ENCODE measurements at regions not wholly inside any gene's neighbourhood (a gene's known extent, or its start where the extent isn't known, plus 50 kb on each side); places are given as distances from the start of the nearest gene placed in this dataset.
"Not testable (repeated sequence)": the region's sequence is repeated elsewhere in the genome, so short reads cannot be mapped to it uniquely, and the experiment has no call there.

DNA sequence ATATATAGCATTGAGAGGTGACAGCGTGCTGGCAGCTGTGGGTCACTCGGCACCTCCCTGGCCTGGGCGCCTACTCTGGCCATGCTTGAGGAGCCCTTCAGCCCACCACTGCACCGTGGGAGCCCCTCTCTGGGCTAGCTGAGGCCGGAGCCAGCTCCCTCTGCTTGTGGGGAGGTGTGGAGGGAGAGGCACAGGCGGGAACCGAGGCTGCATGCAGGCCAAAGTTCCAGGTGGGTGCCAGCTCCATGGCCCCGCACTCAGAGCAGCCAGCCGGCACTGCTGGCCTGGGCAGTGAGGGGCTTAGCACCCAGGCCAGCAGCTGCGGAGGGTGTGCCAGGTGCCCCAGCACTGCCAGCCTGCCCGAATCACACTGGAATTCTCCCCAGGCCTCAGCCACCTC is 299.9 kb upstream of the PABPC4L start:
- DNase-seq (ENCODE audit: low read depth): not testable (repeated sequence)

DNA sequence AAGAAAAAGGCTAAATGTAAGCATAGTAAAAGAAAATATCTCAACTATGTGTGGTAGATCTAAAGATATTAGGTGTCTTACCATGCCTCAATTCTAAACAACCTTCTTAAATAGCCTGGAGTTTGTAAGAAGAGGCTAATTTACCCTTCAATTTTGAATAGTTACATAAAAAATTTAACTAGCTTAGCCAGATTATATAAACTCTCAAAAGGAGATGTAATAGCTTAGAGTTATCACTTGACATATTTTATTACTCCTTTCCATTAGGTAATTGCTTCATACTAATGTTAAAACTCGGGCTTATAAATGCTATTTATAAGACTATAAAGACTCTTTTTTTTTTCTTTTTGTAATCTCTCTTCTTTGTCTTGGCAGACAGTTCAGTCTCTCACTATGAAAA is 297.5 kb upstream of the PABPC4L start:
- no peak for DNase-seq (ENCODE audit: low read depth)

DNA sequence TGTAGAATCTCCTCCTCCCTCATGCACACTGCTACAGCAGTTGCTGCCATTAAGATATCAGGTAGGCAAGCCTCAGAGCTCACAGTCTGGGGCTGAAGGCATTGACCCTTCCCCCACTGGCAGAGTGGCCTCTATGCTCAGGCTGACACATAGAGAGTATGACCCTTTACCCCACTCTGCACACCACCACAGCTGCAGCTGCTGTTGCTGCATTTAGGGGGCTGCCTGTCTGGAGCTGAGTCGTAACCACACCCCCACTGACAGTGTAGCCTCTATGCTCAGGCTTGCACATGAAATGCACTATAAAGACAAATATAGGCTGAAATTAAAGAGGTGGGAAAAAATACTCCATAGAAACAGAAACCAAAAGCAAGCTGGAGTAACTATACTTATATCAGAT is 289.3 kb upstream of the PABPC4L start:
- DNase-seq (ENCODE audit: low read depth): no peak

DNA sequence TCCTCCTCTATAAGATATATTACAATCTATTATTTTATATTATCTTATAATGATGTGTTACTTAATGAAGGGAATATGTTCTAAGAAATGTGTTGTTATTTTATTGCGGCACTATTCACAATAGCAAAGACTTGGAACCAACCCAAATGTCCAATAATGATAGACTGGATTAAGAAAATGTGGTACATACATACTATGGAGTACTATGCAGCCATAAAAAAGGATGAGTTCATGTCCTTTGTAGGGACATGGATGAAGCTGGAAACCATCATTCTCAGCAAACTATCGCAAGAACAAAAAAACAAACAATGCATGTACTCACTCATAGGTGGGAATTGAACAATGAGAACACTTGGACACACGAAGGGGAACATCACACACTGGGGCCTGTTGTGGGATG is 281.9 kb upstream of the PABPC4L start:
- DNase-seq (ENCODE audit: low read depth): not testable (repeated sequence)

DNA sequence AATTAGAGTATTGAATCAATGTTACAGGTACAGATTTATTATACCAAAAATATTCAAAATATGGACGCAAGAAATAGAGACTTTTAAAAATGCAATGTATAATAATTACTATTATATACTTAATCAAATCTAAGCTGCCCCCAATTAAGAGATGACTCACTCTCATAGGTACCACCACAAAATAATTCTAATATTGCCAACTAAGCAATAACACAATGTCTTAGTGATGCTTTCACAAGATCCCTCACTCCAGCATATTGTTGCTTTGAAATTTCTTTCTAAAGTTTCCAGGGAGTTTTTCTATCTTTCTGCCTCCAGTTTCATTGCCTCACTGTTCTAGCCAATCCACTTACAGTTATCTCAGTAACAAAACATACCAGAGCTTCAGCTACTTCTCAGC is 270.0 kb upstream of the PABPC4L start:
- DNase-seq (ENCODE audit: low read depth): no peak

DNA sequence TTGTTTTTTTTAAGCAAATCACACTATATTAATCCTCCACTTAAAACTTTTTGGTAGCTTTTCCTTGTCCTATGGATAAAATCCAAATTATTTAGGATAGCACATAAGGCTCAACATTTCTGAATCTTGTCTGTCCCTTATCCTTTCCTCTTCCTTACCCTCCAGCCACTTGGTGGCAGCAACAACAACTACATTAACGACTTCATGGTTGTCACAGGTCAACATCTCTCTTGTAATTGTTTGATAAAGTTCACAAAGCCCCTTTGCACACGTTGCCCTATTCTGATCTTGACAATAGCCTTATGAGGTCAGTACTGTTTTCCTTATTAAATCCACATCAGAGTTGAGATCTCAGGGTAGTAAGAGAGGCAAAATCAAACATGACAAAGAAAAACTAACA is 269.0 kb upstream of the PABPC4L start:
- DNase-seq (ENCODE audit: low read depth): no peak

DNA sequence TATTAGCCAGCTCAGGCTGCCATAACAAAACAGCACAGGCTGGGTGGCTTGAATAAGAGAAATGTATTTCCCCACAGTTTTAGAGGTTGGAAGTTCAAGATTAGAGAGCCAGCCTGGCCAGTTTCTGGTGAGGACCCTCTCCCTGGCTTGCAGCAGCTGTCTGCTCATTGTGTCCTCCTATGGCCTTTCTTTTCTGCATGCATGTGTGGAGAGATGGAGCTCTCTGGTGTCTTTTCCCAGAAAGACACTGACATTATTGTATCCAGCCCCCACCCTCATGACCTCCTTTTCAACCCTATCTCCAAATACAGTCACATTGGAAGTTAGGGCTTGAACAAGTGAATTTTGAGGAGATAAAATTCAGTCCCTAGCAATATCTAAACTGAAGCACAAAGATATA is 263.8 kb upstream of the PABPC4L start:
- no peak for DNase-seq (ENCODE audit: low read depth)

DNA sequence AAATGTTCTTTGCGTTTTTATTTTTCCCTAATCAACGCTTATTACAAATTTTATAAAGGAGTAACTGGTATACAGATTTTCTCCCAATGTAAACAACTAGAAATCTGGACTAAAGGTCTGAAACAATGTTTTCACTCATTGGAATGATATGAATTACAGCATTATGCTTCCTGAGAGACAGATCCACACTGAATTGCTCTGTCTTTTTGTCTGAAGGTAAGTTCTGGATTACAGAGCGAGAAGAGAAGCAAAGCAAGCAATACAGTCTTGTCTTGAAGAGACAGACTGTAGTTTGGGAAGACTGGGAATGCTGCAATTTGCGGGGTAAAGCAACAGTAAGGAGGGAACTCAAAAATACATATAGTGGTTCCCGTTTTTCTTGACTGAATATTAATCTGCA is 262.2 kb upstream of the PABPC4L start:
- no peak for DNase-seq (ENCODE audit: low read depth)

DNA sequence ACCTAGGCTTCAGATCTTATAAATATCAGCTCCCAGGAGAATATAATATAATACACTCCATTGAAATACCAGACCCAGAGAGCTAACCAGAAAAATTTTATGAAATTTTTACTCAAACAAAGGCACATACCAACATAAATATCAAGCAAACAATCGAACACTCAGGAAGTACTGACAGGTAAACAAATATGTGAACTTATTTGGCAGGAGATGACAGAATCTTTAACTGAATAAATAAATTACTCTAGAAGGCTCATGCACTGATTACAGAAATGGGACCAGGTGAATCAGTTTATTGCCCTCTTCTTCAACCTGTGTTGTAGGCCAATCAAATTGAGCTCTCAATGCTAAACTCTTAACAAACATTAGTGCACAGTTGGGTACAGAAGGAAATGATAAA is 225.2 kb upstream of the PABPC4L start:
- DNase-seq (ENCODE audit: low read depth): no peak

DNA sequence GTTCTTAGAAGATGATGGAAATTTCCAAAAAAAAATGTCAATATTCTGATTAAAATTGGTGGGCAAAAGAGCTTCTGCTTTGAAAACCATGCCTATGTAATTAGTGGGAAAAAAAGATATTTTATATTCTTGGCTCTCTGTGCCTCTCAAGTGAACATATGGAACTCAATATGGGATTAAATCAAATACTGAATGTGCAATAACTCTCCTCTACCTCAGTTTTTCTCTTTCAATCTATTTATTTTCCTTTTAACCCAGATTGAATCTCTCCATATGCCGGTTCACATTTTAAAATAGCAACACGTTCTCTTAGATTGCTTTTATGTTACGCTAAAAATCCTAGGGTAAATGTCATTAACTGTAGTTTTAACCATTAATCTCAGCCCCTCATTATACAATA is 224.2 kb upstream of the PABPC4L start:
- no peak for DNase-seq (ENCODE audit: low read depth)

DNA sequence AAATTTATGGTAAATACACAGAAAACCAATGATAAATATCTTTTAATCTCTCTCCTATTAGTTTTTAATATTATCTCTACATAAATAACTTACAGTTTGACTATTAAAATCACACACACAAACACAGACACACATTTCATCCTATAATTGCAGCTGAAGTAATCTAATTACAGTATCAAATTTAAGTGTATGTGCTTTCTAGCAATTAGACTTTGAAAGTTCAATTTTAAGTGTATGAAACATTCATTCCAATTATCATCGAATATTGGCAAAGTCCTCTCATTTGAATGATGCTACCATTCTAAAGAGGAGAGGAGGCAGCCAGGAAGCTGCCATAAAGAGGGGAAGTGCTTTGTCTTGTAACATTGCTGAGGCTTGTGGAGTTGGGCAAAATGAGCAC is 221.2 kb upstream of the PABPC4L start:
- DNase-seq (ENCODE audit: low read depth): no peak

DNA sequence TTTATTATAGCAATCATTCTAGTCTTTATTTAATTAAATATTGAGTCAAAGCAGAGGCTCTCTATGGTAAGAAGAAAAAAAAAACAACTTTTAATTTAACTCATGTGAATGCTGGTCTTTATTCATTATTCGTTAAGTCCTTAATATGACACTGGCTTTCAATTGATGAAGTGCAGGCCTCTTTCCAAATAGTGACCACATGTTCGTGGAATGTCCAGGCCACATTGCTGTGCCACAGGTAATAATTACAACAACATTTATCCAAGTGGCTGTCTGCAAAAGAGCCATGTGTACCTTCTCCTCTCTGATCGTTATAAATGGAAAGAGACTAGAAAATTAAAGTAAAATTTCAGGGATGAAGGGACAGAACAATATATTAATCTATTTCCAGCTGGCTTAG is 220.1 kb upstream of the PABPC4L start:
- no peak for DNase-seq (ENCODE audit: low read depth)

DNA sequence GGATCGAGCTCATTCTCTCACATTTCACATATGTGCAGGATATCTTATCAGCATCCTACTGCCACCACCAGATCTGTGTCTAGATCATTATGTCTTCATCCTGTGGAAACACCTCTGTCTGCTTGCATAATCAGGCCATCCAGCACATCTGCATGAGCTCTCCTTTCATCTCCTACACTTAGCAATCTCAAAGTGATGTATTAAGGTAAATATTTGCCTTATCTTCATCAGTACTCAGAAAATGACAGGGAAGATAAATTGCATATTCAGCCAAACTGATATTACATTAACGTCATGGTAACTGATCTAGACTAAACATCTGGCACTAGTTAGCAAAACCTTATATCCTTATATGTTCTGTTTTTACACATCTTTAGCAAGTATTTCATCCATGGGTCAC is 207.3 kb upstream of the PABPC4L start:
- DNase-seq (ENCODE audit: low read depth): no peak

DNA sequence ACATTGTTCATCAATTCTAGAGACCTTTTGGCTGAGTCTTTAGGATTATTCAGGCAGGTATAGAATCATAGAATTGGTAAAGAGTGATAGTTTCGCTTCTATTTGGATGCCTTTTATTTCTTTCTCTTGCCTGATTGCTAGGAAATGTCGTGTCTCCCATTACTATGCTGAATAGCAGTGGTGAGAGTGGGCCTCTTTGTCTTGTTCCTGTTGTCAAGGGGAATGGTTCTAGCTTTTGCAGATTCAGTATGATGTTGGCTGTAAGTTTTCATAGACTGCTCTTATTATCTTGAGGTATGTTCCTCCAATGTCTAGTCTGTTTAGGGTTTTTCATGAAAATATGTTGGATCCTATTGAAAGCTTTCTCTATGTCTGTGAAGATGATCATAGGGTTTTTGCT is 200.2 kb upstream of the PABPC4L start:
- no peak for DNase-seq (ENCODE audit: low read depth)

DNA sequence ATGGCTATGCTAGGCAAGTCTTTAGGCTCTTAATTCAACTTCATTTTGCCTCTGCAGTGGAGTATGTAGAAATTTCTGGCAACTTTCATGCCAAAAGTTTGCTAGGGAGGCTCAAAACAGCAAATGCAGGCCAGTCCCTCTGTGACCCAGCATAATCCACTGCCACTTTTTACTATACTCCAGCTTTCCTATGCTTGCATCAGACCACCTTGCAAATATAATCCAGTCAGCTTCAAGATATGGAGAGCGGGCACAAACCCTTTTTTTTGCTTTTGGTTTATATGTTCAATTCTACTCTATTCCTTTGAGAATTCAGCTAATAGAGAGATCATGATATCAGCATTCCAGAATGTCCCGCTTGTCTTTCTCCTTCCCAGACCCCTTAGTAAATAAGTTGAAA is 192.0 kb upstream of the PABPC4L start:
- no peak for DNase-seq (ENCODE audit: low read depth)

DNA sequence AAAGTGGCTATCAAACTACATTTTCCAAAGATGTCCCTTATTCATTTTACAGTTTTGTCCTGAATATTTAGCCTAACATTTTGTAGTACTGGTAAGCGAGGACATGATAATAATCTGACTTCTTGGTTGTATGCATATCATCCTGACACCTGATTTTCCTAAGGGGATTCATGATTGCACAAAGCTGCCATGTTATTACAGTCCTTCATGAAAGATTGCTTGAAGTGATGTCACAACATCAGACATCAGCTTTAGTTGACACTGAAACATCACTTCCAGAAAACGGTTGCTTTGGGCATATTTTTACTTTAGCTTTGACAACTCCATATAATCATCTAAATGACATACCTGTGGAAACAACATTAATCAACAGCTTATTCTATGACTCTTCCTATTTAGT is 188.7 kb upstream of the PABPC4L start:
- no peak for DNase-seq (ENCODE audit: low read depth)

DNA sequence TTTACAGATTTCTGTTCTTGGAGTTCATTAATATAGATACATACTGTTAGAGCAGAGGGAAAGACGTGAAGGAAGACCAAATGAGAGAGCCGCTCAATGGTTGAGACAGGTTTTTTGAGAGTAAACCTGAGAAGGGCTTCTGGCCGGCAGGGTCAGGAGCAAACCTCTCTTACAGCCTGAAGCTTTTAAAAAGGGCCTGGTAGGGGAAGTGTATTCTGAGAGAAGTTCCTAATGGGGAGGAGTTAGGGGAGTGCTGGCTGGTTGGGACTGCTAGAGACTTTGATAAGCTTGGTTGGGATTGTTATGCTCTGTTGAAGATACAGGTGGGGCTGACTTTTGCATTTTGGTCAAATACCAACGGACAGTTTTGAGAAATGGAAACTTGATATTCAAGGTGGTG is 186.8 kb upstream of the PABPC4L start:
- DNase-seq (ENCODE audit: low read depth): no peak

DNA sequence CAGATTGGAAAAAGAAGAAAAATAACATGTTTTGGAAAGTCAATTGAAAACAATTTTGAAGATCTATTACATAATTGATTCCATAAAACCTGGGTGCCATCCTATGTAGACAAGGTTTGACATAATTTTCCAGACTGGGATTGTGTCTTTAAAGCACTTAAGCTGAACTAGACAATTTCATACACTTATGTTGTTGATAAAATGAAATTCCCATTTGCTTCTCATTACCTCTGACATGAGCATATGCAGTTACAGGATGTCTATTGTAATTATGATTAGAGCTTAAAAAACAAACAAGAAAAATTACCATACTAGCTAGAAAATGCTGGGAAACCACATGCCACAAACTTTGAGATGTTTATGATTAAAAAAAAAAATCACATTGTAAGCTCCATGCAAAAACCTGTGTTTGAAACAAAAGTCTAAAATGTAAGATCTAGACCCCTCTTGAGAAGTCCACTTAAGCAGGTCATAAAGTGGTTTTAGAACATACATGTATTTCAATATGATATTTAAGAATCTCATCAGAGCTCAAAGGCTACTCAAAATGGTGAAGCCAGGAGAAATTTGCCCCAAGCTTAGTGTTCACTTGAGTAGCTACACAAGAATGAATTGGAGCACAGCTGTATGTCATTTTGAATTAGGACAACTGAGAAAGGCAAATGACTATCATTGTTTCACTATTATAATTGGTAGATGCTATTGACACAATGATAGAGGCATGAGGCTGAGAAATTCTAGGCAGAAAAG is 181.1 kb upstream of the PABPC4L start:
- no peak for DNase-seq (ENCODE audit: low read depth)

DNA sequence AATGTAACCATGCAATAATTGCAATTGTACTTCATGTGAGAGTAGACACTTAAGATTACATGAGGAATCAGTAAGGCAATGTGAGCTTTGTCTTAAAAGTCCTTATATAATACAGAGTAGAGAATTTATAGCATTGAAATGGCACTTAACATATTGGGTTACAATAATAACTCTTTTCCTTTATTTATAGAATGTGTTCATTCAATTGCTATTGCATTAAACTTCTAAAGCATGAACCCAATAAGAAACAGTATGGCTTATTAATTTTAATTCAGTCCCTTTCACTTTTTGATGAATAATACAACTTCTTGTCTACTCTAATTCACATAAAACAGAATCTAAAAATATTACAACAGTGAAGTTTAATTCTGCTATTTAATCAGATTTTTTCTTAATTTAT is 174.2 kb upstream of the PABPC4L start:
- DNase-seq (ENCODE audit: low read depth): no peak

DNA sequence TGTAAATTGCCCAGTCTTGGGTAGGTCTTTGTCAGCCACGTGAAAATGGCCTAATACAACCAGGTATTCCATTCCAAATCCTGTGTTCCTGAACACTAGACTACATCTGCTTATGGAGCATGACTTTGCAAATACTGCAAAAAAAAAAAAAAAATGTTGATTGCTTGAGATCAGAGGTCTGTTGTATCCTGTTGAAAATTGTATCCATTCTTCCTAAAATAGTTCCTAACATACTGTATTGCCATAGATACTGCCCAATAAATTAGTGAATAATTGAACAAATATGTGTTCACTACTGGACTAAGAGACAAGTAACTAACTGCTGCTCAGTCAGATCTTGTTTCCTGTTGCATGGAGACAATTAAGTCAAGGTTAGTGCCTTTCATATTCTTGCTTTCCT is 164.3 kb upstream of the PABPC4L start:
- no peak for DNase-seq (ENCODE audit: low read depth)

DNA sequence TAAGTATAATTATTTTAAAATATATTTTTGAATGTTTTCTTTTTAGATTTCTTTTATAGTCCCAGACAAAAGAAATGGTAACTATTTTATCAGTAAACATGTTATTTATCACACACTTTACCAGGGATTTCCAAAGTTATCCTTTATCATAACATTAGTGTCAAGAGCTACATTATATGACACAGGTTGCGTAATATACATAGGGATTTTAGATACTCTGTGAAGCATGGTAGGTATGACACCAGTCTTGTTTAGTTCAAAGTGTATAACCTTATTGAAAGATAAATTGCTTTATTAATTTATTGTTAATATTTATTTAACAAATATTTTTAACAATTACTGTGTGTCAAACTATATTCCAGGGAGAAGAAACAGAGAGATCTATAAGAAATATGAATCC is 163.3 kb upstream of the PABPC4L start:
- DNase-seq (ENCODE audit: low read depth): no peak

DNA sequence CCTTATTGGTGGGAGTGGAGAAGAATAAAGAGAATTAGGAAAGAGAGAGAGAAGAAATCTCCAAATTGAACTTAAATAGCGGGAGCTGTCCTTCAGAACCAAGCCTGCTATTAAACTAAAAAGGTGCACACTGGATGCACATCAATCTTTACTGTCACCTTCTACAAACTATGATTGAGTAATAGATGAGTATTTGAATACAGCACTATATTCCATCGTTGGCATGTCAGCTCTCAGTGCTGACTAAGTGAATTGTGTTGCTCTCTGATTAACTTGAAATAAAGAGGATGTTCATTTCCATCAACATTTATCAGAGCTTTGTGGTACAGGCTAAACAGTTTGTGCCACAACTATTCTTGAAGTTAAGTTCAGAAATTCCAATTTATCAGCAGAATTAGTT is 143.7 kb upstream of the PABPC4L start:
- DNase-seq (ENCODE audit: low read depth): no peak

DNA sequence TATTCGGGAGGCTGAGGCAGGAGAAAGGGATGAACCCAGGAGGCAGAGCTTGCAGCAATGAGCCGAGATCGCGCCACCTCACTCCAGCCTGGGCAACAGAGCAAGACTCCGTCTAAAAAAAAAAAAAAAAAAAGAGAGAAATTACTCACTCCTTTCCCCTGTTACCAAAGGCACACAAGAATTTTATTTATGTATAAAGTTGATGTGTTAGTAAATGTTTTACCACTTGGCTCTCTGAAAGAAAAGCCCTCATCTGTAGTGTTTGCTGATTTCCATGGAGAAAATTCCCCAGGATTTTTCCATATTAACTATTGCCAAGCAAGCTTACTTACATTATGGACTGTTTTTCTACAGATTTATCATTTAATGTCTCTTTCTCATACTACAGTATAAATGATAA is 142.1 kb upstream of the PABPC4L start:
- DNase-seq (ENCODE audit: low read depth): no peak

DNA sequence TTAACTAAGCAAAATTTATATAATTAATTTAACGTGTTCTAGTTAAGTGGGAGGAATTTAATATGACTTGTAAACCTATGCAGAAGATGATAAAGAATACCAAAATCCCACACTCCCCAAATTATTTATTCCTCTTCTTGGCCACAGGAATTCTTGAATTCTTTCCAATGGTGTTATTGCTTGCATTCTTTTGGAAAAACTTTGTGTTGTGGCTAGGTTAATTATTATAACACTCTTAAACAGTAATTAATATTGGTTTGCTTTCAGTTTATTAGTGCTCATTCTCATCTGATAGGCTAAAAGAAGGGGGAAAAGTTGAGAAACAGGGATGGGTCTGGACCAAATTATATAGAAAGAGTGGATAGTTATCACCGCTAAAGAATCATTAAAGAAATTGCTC is 141.5 kb upstream of the PABPC4L start:
- no peak for DNase-seq (ENCODE audit: low read depth)

DNA sequence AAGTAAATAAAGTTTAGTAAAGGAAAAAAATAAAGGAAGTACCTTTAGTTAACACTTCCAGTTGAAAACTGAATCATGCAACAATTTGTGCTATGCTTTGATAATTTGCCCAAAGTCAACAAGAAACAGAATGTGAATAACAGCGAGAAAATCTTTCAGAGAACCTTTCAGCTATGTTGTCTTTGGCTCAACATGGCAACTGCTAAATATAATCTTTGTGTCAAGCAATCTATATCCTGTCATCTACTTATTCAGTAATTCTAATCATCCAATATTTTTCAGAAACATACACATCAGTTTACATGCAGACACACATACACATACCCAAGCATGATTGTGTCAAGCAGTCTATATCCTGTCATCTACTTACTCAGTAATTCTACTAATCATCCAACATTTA is 136.0 kb upstream of the PABPC4L start:
- DNase-seq (ENCODE audit: low read depth): peak; percentile 8

Measured in non-pigmented ciliary epithelial cell (primary cell).